GM12891 (cell line): ENCODE measurements at regions not wholly inside any gene's neighbourhood (a gene's known extent, or its start where the extent isn't known, plus 50 kb on each side); places are given as distances from the start of the nearest gene placed in this dataset.
A peak's percentile ranks its signal among the peaks of the same experiment; 100 is the strongest.

Source experiments
- DNase-seq: peaks from one replicate; pipeline ENCODE4 v3.0.0; 2011; ENCODE audit warnings: low spot score; ENCODE audit not compliant: insufficient read length
- FAIRE-seq: peaks from 2 replicates; lab custom pipeline; 2011; peaks lifted over from hg19 to GRCh38; lab: Jason Lieb, UNC
- PAX5 ChIP-seq: IDR thresholded peaks from 2 replicates; pipeline ENCODE4 v1.6.1; 2011; ENCODE audit warnings: low read length, moderate library complexity, mild to moderate bottlenecking; ENCODE audit not compliant: insufficient read depth, severe bottlenecking
- POLR2A ChIP-seq: IDR thresholded peaks from 2 replicates; pipeline ENCODE4 v1.6.1; 2011; ENCODE audit warnings: low read depth, low read length, control low read depth
- POLR2AphosphoS5 ChIP-seq: IDR thresholded peaks from 2 replicates; pipeline ENCODE4 v1.6.1; 2011; ENCODE audit warnings: low read depth, low read length, control low read depth
- POU2F2 ChIP-seq: IDR thresholded peaks from 2 replicates; pipeline ENCODE4 v1.6.1; 2011; ENCODE audit warnings: low read depth, mild to moderate bottlenecking, control low read depth, low read length, moderate library complexity
- SPI1 ChIP-seq: IDR thresholded peaks from 2 replicates; pipeline ENCODE4 v1.6.1; 2011; ENCODE audit warnings: low read depth, low read length, control low read depth
- TAF1 ChIP-seq: IDR thresholded peaks from 2 replicates; pipeline ENCODE4 v1.6.1; 2011; ENCODE audit warnings: low read depth, low read length, control low read depth

- TF ChIP-seq PAX5 (no peak), POLR2AphosphoS5 (no peak), SPI1 (no peak), POU2F2 (no peak), POLR2A (no peak)
- FAIRE-seq (no peak), DNase-seq (no peak)
Observed at GRCh38 chr11:90756617-90757016, 533.8 kb upstream of the CHORDC1 start.

DNA sequence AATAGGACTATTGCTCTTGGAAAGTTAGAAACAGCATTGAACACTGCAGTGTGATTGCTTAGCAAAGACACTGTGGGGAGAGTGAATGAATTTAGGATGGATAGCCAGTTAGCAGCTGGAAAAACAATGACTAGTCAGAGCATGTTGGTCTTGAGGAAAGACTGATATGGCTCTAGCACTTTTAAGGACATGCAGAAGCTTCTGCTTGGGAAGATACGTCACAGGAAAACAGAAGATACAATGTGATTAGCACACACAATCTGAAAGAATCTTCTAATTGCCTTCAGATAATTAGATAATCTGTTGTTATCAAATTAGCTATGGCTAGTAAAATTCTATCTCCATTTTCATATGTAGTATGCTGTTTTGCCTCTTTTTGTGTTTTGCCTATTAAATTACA lies 530.7 kb upstream of the CHORDC1 start:
- TF ChIP-seq POLR2A (no peak), SPI1 (no peak), POLR2AphosphoS5 (no peak), TAF1 (no peak), PAX5 (no peak), POU2F2 (no peak)
- DNase-seq (no peak), FAIRE-seq (no peak)

DNA sequence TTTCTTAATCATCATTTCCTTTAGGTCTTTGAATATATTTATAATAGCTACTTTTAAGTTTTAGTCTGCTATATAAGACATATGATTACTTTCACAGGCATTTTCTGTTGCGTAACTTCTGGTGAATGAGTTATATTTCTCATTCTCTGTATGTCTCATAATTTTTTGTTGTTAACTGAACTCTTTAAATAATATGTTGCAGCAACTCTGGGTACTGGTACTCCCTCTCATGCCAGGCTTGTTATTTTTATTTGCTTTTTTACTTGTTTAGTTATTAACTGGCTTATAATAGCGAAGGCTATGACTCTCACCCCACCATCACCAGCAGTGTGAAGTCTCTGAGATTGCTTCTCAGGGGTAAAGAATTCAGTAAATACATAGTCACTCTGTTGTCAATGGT lies 524.2 kb upstream of the CHORDC1 start:
- FAIRE-seq (no peak), DNase-seq (no peak)
- TF ChIP-seq POU2F2 (no peak), POLR2A (no peak), PAX5 (no peak), POLR2AphosphoS5 (no peak), TAF1 (no peak), SPI1 (no peak)

DNA sequence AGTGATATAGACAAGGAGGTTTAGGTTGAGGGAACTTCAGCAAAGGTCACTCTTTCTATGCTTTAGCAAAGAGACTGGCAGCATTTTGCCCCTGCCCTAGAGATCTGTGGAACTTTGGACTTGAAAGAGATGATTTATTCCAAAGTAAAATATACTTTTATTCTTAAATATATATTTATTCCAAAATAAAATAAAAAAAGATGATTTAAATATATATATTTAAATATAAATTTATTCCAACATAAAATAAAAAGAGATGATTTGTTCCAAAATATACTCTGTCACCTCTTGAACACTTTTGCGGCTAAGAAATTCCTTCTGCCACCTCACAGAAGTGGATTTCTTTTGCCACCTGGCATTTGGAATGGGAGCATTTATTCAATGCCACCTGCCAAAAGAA lies 521.3 kb upstream of the CHORDC1 start:
- no peak for TF ChIP-seq POLR2AphosphoS5
- TF ChIP-seq POU2F2 = no peak
- TF ChIP-seq SPI1 = no peak
- TF ChIP-seq PAX5 = no peak
- no peak for TF ChIP-seq TAF1
- no peak for TF ChIP-seq POLR2A
- no peak for DNase-seq
- no peak for FAIRE-seq

DNA sequence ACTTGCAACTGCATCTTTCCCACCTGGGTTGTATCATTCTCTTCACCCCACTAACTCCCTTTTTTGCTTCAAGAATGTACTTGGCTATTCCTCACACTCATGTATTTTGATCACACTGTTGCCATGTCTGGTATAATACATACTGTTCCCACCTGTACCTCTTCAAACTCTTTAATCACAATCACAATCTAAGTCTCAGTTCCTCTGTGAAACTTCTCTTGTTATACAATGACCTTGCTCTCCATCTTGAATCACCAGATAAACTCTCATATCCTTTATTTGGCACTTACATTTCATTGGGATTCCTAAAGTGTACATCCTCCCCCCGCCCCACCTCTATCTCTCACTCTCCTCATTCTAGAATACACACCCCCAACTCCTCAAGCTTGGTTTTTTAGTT lies 516.0 kb upstream of the CHORDC1 start:
- TF ChIP-seq SPI1 (peak; percentile 85), POU2F2 (no peak), POLR2AphosphoS5 (no peak)
- FAIRE-seq (no peak), DNase-seq (no peak)

- FAIRE-seq (no peak), DNase-seq (no peak)
- TF ChIP-seq PAX5 (no peak), POLR2A (no peak), POLR2AphosphoS5 (no peak), TAF1 (no peak), POU2F2 (no peak), SPI1 (no peak)
Observed at GRCh38 chr11:90737444-90738050, 514.7 kb upstream of the CHORDC1 start.

GRCh38 chr11:90732486-90732885 lies 509.6 kb upstream of the CHORDC1 start:
- FAIRE-seq (no peak), DNase-seq (no peak)
- no peak for TF ChIP-seq POLR2A
- TF ChIP-seq POLR2AphosphoS5 = no peak
- no peak for TF ChIP-seq SPI1
- no peak for TF ChIP-seq PAX5
- no peak for TF ChIP-seq TAF1
- no peak for TF ChIP-seq POU2F2

- no peak for FAIRE-seq
- DNase-seq = no peak
- TF ChIP-seq SPI1 = no peak
- TF ChIP-seq TAF1 = no peak
- no peak for TF ChIP-seq POU2F2
- no peak for TF ChIP-seq PAX5
- no peak for TF ChIP-seq POLR2A
- no peak for TF ChIP-seq POLR2AphosphoS5
Observed at GRCh38 chr11:90723475-90723874, 500.6 kb upstream of the CHORDC1 start.

GRCh38 chr11:90722552-90723190 lies 499.8 kb upstream of the CHORDC1 start:
- DNase-seq (no peak), FAIRE-seq (no peak)
- TF ChIP-seq POLR2A = no peak
- TF ChIP-seq TAF1 = no peak
- TF ChIP-seq SPI1 = peak; percentile 34; the same call in 1 of the 2 replicates
- TF ChIP-seq PAX5 = no peak
